Prostate gland (tissue), 2 donors: ENCODE measurements at regions not wholly inside any gene's neighbourhood (a gene's known extent, or its start where the extent isn't known, plus 50 kb on each side); places are given as distances from the start of the nearest gene placed in this dataset.

ENCODE experiments used
- DNase-seq: peaks from one replicate; pipeline ENCODE4 v3.0.0-alpha.2; 2019; ENCODE audit warnings: low spot score
- H3K27ac ChIP-seq, 2 donors: fragments of 200-600 bp; sonication (generic); 2 replicates each; pipeline ENCODE4 v1.5.1; 2017 to 2019
- H3K27me3 ChIP-seq: fragments of 200-600 bp; sonication (generic); replicated peaks from 2 replicates; pipeline ENCODE4 v1.5.1; 2019; ENCODE audit not compliant: insufficient read depth
- H3K36me3 ChIP-seq, 2 donors: fragments of 200-600 bp; sonication (generic); 1 replicate in 1 of 2; 2 replicates in 1 of 2; pipeline versions ENCODE4 v1.5.1 to v1.8.1; 2017 to 2019
- H3K4me1 ChIP-seq: fragments of 200-600 bp; sonication (generic); replicated peaks from 2 replicates; pipeline ENCODE4 v1.5.1; 2019
- H3K4me3 ChIP-seq, 2 donors: fragments of 200-600 bp; sonication (generic); 2 replicates each; pipeline ENCODE4 v1.5.1; 2017 to 2019
- H3K9me3 ChIP-seq: fragments of 200-600 bp; sonication (generic); 2 replicates; pipeline ENCODE4 v1.5.1; 2017
- CTCF ChIP-seq, 4 experiments: fragments of 200-600 bp in 2 of 4; fragments of 450-650 bp in 2 of 4; sonication (generic) in 2 of 4; IDR thresholded peaks; 1 replicate in 3 of 4; 2 replicates in 1 of 4; pipeline ENCODE4 v1.5.1; 2016 to 2019; ENCODE audit warnings: antibody characterized with exemption in 4 of 4, mild to moderate bottlenecking in 2 of 4, moderate library complexity in 2 of 4
- POLR2A ChIP-seq: fragments of 450-650 bp; IDR thresholded peaks from one replicate; pipeline ENCODE4 v1.6.1; 2016; ENCODE audit warnings: antibody characterized with exemption, mild to moderate bottlenecking
- POLR2AphosphoS5 ChIP-seq: sonication (generic); formaldehyde crosslinking; IDR thresholded peaks from one replicate; pipeline ENCODE4 v1.6.1; 2017; ENCODE audit warnings: antibody characterized with exemption
- WGBS: methylation state at CpG from one replicate; pipeline ENCODE4 v1.1.5; 2018; 5-methylcytosine and 5-hydroxymethylcytosine counted together
- intact Hi-C: fragments of 100-400 bp; cut with DNase I; formaldehyde crosslinking; loops from one replicate; pipeline ENCODE4 v1.14.2; 2022

GRCh38 chr2:195563857-195564512 is 93.0 kb upstream of the SLC39A10 start:
- 80% methylated on average over 12 of the region's 12 CpGs for WGBS
- TF ChIP-seq CTCF (IDR thresholded peaks at IDR 0.05), result no peak
- H3K27ac ChIP-seq, result no peak overlapping the region
- no peak for DNase-seq
- H3K9me3 ChIP-seq, result no peaks in the 10 kb centered on the region
- intact Hi-C loops, result no loop called here
- no peaks in the 10 kb centered on the region for H3K36me3 ChIP-seq
- H3K4me1 ChIP-seq, result no peaks in the 10 kb centered on the region
- no peaks in the 10 kb centered on the region for H3K27me3 ChIP-seq
- no peak overlapping the region for H3K4me3 ChIP-seq

- H3K9me3 ChIP-seq, result no peaks in the 10 kb centered on the region
- intact Hi-C loops, result no loop called here
- H3K4me3 ChIP-seq, result no peak overlapping the region
- TF ChIP-seq POLR2A (no peak), CTCF (IDR thresholded peaks at IDR 0.05) (no peak), POLR2AphosphoS5 (peak; percentile 7)
- H3K4me1 ChIP-seq, result no peaks in the 10 kb centered on the region
- H3K27ac ChIP-seq, result no peak overlapping the region
- H3K27me3 ChIP-seq, result no peaks in the 10 kb centered on the region
- no peaks in the 10 kb centered on the region for H3K36me3 ChIP-seq
- 62% methylated on average over 16 of the region's 28 CpGs for WGBS
- DNase-seq, result no peak
Measured at GRCh38 chr2:195562570-195563566, 94.2 kb upstream of the SLC39A10 start.

GRCh38 chr2:195561116-195561921 is 95.7 kb upstream of the SLC39A10 start:
- Histone ChIP-seq H3K27me3 (no peaks in the 10 kb centered on the region), H3K4me1 (no peaks in the 10 kb centered on the region), H3K9me3 (no peaks in the 10 kb centered on the region), H3K4me3 (no peak overlapping the region), H3K36me3 (no peaks in the 10 kb centered on the region), H3K27ac (no peak overlapping the region)
- TF ChIP-seq POLR2A (no peak), CTCF (IDR thresholded peaks at IDR 0.05) (no peak), POLR2AphosphoS5 (no peak)
- intact Hi-C loops, result no loop called here
- 89% methylated on average over 6 of the region's 6 CpGs for WGBS
- DNase-seq, result no peak

GRCh38 chr2:195560209-195560895 is 96.7 kb upstream of the SLC39A10 start:
- peak; percentile 32 for DNase-seq
- 80% methylated on average over 10 of the region's 10 CpGs for WGBS
- Histone ChIP-seq H3K27ac (no peak overlapping the region), H3K9me3 (no peaks in the 10 kb centered on the region), H3K4me1 (no peaks in the 10 kb centered on the region), H3K27me3 (no peaks in the 10 kb centered on the region), H3K36me3 (no peaks in the 10 kb centered on the region), H3K4me3 (no peak overlapping the region)
- intact Hi-C loops, result no loop called here
- no peak for TF ChIP-seq CTCF (IDR thresholded peaks at IDR 0.05)
- TF ChIP-seq POLR2AphosphoS5, result no peak
- TF ChIP-seq POLR2A, result no peak
